Fibroblast of skin of back (primary cell): ENCODE measurements at regions not wholly inside any gene's neighbourhood (a gene's known extent, or its start where the extent isn't known, plus 50 kb on each side); places are given as distances from the start of the nearest gene placed in this dataset.

Experiments
- DNase-seq: peaks from one replicate; pipeline ENCODE4 v3.0.0-alpha.2; 2013

- DNase-seq = no peak
These were observed 225.6 kb downstream of the AHR start for GRCh38 chr7:17523813-17524739.

GRCh38 chr7:17524746-17525145 lies 226.3 kb downstream of the AHR start:
- DNase-seq = peak; percentile 94

- peak; percentile 62 for DNase-seq
These were observed 228.2 kb downstream of the AHR start for GRCh38 chr7:17526621-17527020.

- DNase-seq = peak; percentile 39
These were observed 230.2 kb downstream of the AHR start for GRCh38 chr7:17528636-17529035.

GRCh38 chr7:17530244-17530643 lies 231.8 kb downstream of the AHR start:
- peak; percentile 96 for DNase-seq

- peak; percentile 44 for DNase-seq
These were observed 232.4 kb downstream of the AHR start for GRCh38 chr7:17530741-17531421.

GRCh38 chr7:17532861-17533404 lies 234.5 kb downstream of the AHR start:
- peak; percentile 93 for DNase-seq

- no peak for DNase-seq
These were observed 235.9 kb downstream of the AHR start for GRCh38 chr7:17534348-17534747.

- peak; percentile 45 for DNase-seq
These were observed 237.3 kb downstream of the AHR start for GRCh38 chr7:17535776-17536175.

- DNase-seq = no peak
These were observed 245.9 kb downstream of the AHR start for GRCh38 chr7:17544401-17544800.

- no peak for DNase-seq
These were observed 246.9 kb downstream of the AHR start for GRCh38 chr7:17545348-17545747.

- DNase-seq = no peak
These were observed 247.7 kb downstream of the AHR start for GRCh38 chr7:17546189-17546588.

- DNase-seq = no peak
These were observed 248.1 kb downstream of the AHR start for GRCh38 chr7:17546592-17546991.

- no peak for DNase-seq
These were observed 249.7 kb downstream of the AHR start for GRCh38 chr7:17548014-17548653.

- DNase-seq = no peak
These were observed 251.0 kb downstream of the AHR start for GRCh38 chr7:17549406-17549805.

- no peak for DNase-seq
These were observed 253.9 kb downstream of the AHR start for GRCh38 chr7:17552373-17552772.

- peak; percentile 28 for DNase-seq
These were observed 254.5 kb downstream of the AHR start for GRCh38 chr7:17552952-17553351.

GRCh38 chr7:17554341-17555015 lies 256.0 kb downstream of the AHR start:
- no peak for DNase-seq

GRCh38 chr7:17556247-17556956 lies 257.9 kb downstream of the AHR start:
- no peak for DNase-seq

- DNase-seq = peak; percentile 7
These were observed 258.8 kb downstream of the AHR start for GRCh38 chr7:17557251-17557671.

GRCh38 chr7:17558135-17558534 lies 259.7 kb downstream of the AHR start:
- no peak for DNase-seq
